MV-4-11 (cell line): ENCODE measurements at regions not wholly inside any gene's neighbourhood (a gene's known extent, or its start where the extent isn't known, plus 50 kb on each side); places are given as distances from the start of the nearest gene placed in this dataset.
"Not testable (repeated sequence)": the region's sequence is repeated elsewhere in the genome, so short reads cannot be mapped to it uniquely, and the experiment has no call there.

Experiments
- DNase-seq: peaks from one replicate; lab custom pipeline; 2025; lab: John Stamatoyannopoulos, UW

GRCh38 chrX:127207326-127207725 is 387.8 kb downstream of the PRR32 start:
- no peak for DNase-seq

DNA sequence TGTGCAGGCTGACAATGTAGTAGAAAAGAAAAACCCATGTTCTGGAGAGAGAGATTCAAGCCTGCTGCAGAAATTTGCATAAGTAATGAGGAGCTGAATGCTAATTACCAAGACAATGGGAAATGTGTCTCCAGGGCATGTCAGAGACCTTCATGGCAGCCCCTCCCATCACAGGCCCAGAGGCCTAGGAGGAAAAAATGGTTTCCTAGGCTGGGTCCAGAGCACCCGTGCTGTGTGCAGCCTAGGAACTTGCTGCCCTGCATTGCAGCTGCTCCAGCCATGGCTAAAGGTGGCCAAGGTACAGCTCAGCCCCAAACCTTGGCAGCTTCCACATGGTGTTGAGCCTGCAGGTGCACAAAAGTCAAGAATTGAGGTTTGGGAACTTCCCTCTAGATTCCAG is 402.3 kb downstream of the PRR32 start:
- not testable (repeated sequence) for DNase-seq

- no peak for DNase-seq
Measured at GRCh38 chrX:127243654-127244053, 424.1 kb downstream of the PRR32 start.

DNA sequence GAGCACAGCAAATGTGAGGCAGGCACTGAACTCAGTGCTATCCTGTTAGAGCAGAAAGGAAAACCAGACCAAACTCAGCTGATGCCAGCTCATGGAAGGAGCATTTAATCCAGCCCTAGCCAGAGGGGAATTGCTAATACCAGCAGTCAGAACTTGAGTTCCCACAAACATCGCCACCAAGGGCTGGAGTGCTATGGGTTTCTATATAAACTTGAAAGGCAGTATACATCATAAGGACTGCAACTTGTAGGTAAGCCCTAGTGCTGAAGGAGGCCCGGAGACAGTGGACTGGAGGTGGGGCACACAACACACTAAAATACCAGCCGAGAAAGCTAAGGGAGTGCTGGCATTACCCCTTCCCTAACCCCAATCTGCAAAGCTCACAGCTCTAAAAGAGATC is 440.2 kb downstream of the PRR32 start:
- no peak for DNase-seq

DNA sequence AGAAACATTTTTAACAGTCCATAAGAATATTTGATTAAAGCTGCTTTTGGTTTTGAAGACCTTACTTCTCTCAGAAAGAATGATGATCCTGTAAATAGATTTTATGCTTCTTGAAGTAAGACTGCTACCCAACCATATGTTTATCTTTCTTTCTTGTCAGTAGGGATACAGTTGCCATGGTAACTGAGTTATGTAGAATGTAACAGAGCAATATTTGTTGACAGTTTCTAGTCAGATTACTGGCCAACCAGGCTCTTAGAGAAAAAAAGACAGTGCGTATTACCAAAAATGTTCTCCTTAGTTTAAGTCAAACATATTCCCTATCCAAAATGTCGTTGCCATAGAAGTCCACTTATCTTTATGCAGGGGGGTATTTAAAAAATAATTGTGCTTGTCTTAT is 456.8 kb downstream of the PRR32 start:
- DNase-seq = no peak

DNA sequence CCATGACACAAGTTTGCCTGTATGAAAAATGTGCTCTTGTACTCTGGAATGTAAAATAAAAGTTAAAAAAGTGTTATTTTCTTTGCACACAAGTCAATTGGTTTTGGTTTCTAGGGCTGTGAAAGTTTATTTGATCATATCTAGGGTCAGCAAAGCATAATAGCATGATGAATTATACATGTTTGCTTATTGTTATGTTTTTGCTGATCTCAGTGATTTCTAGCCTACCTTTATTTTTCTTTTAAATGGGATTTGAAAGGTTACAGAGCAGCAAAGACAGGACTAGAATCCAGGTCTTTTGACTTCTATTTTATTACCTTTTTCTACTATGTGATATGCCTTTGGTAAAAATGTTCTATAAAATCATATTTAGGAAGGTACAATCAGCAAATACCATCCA is 481.0 kb downstream of the PRR32 start:
- no peak for DNase-seq

- DNase-seq = no peak
Measured at GRCh38 chrX:127302841-127303240, 483.3 kb downstream of the PRR32 start.

DNA sequence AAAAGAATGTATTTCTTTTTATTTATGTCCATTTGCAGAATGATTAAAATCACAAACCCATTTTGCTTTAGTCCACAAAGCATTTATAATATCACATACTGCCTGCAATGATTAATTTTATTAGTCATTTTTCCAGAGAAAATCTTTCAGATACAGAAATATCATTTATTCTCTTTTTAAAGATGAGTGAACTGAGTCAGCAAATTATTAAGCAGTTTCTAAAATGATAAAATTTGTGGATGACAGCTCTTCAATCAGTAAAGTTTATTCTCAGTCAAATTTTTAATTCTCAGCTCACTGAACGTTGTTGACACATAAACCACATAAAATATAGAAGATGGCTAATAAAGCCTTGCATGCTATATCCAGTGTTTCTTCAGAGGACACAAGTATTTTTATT is 485.5 kb downstream of the PRR32 start:
- no peak for DNase-seq

DNA sequence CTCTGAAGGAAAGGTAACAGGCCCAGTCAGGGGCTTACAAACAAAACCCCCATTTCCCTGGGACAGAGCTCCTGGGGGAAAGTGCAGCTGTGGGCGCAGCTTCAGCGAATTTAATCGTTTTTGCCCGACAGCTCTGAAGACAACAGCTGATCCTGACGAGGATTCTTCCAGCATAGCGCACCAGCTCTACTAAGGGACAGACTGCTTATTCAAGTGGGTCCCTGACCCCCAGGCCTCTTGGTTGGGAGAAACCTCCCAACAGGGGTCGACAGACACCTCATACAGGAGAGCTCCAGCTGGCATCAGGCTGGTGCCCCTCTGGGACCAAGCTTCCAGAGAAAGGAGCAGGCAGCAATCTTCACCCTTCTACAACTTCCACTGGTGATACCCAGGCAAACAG is 486.7 kb downstream of the PRR32 start:
- DNase-seq = no peak

- no peak for DNase-seq
Measured at GRCh38 chrX:127313635-127314034, 494.1 kb downstream of the PRR32 start.

DNA sequence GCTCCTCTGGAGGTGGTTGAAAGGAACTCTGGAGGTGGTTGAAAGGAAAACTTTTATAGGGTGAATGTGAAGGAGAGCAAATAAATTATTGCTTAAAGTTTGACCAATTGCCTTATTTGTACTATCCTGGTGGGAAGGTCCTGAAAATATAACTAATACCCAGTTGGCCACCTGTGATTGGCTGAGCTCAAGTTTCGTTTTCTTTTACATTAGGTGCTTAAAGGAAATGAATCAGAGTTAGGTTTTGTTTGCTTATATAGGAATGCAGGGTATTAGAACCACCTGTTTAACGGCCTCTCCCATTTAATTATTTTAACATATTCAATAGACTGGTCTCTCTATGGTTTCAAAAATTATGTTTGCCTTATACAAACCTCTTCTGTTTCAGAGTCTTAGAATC is 497.6 kb downstream of the PRR32 start:
- DNase-seq = no peak

DNA sequence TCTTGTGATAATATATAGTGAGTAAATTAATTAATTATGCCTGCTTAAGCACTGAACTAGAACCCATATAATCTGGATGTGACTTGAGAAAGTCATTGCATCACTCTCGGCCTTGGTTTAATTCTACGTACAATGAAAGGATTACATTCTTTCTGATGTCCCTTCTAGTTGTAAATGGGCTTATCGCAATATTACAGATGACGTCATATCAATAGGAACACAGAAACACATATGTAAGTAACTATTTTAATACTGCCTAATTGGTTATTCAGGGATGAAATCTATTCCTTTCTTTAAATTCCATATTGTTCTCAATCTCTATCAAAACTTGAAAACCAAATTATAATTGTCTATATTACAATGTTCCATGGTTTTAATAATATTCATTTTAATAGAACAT is 504.6 kb downstream of the PRR32 start:
- no peak for DNase-seq
